22Rv1 (cell line): ENCODE measurements at regions not wholly inside any gene's neighbourhood (a gene's known extent, or its start where the extent isn't known, plus 50 kb on each side); places are given as distances from the start of the nearest gene placed in this dataset.

Source experiments
- CTCF ChIP-seq: fragments of 450-650 bp; IDR thresholded peaks from 2 replicates; pipeline ENCODE4 v1.5.1; 2017; ENCODE audit warnings: mild to moderate bottlenecking
- ZFX ChIP-seq: fragments of 450-650 bp; IDR thresholded peaks from 2 replicates; pipeline ENCODE4 v1.6.1; 2017; ENCODE audit warnings: antibody characterized with exemption, borderline replicate concordance

GRCh38 chr9:17907779-17908508 lies 329.1 kb downstream of the SH3GL2 start:
- TF ChIP-seq CTCF: no peak
- TF ChIP-seq ZFX: no peak
